HG03521 (cell line): ENCODE measurements at regions not wholly inside any gene's neighbourhood (a gene's known extent, or its start where the extent isn't known, plus 50 kb on each side); places are given as distances from the start of the nearest gene placed in this dataset.
"Not testable (repeated sequence)": the region's sequence is repeated elsewhere in the genome, so short reads cannot be mapped to it uniquely, and the experiment has no call there.

Source experiments
- ATAC-seq: cut with Tn5 transposase; IDR thresholded peaks from one replicate; pipeline ENCODE4 v1.9.1; 2021; ENCODE audit warnings: mild to moderate bottlenecking, moderate library complexity; ENCODE audit not compliant: unreplicated experiment

DNA sequence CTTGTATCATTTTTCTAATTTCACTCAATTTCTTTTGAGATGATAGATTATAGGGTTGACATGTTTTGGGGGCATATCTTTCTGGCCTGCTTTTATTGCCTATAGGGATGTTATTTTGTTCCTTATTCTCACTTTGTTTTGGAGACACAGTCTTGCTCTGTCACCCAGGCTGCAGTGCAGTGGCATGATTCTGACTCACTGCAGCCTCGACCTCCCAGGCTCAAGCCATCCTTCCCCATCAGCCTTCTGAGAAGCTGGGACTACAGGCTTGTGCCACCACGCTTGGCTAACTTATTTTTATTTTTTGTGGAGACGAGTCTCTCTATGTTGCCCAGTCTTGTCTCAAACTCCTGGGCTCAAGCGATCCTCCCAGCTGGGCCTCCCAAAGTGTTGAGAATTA, 72.8 kb upstream of the FAN1 start:
- no peak for ATAC-seq

DNA sequence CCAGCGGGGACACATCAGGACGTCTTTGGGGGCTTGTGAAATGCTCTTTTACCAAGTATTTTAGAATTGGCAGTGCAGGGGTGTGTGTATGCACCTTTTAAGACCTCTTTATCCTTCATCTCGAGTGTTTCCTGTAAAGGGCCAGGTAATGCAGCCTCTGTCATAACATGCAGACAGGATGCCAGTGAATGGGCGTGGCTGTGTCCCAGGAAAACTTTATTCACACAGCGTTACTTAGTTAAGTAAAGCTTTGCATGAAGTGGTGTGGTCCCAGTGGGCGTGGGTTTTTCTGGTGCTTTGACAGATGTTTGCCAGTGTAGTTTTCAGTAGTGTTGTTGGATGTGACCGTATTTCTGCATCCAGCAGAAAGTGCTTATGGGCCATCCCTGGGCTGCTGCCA, 70.3 kb upstream of the FAN1 start:
- ATAC-seq: not testable (repeated sequence)

DNA sequence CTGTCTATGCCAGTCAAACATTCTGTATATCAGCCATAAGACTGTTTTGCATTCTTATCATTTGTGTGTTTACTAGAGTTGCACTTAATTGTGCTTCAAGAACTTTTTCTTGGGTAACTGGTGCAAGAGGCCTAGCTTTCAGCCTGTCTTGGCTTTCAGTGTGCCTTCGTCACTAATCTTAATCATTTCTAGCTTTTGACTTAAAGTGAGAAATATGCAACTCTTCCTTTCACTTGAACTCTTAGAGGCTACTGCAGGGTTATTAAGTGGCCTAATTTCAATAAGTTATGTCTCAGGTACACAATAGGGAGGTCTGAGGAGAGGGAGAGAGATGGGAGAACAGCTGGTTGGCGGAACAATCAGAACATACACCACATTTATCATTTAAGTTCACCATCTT, 62.1 kb upstream of the FAN1 start:
- ATAC-seq: not testable (repeated sequence)

DNA sequence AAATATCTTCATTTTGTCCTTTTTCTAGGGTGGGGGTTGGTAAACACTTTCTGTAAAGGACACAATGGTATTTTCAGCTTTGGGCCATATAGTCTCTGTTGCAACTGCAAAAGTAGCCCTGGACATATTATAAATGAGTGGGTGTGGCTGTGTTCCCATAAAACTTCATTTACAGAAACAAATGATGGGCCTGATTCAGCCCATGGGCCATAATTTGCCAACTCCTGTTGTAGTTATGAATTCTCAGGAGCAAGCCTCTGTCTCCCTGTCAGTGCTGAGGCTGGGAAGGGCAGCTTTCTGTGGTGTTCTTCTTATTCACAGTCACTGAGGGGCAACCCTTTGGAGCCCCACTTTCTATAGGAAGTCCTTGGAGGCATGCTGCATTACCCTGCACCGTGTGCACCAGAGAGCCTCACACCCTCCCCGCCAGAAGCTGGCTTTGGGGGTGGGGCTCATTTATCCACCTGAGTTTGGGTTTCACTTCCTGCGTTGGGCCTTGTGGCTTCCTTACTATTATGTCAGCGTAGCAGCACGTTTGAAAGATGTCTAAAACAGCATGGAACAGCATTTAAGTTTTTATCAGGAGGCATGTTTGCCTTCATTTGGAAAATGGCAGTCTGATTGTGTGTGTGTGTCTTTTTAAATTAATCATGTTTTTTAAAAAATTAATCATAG, 60.8 kb upstream of the FAN1 start:
- ATAC-seq: peak; percentile 80

DNA sequence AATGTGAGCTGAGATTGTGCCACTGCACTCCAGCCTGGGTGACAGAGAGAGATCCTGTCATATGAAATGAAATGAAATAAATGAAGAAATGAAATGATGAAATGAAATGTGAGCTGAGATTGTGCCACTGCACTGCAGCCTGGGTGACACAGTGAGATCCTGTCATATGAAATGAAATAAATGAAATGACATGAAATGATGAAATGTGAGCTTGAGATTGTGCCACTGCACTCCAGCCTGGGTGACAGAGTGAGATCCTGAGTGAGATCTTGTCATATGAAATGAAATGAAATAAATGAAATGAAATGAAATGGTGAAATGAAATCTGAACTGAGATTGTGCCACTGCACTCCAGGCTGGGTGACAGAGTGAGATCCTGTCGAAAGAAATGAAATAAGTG, 58.2 kb upstream of the FAN1 start:
- not testable (repeated sequence) for ATAC-seq
